SK-N-SH (cell line): ENCODE measurements at regions not wholly inside any gene's neighbourhood (a gene's known extent, or its start where the extent isn't known, plus 50 kb on each side); places are given as distances from the start of the nearest gene placed in this dataset.

Source experiments
- CTCF ChIP-seq: fragments of 200-600 bp; sonication (generic); IDR thresholded peaks from 2 replicates; pipeline ENCODE4 v1.6.1; 2017; ENCODE audit warnings: antibody characterized with exemption, mild to moderate bottlenecking, moderate library complexity
- POLR2AphosphoS5 ChIP-seq: IDR thresholded peaks from 2 replicates; pipeline ENCODE4 v1.6.1; 2012; ENCODE audit warnings: low read depth, low read length
- RCOR1 ChIP-seq: fragments of 150-350 bp; IDR thresholded peaks from 2 replicates; pipeline ENCODE4 v1.6.1; 2017; ENCODE audit warnings: antibody characterized with exemption, low read length
- SIN3A ChIP-seq: IDR thresholded peaks from 2 replicates; pipeline ENCODE4 v1.6.1; 2012; ENCODE audit warnings: low read depth, mild to moderate bottlenecking, low read length, moderate library complexity, borderline replicate concordance
- ZBTB33 ChIP-seq: IDR thresholded peaks from 2 replicates; pipeline ENCODE4 v1.4.0; 2012; ENCODE audit warnings: low read depth, borderline replicate concordance

- TF ChIP-seq CTCF (no peak), POLR2AphosphoS5 (no peak), RCOR1 (no peak), SIN3A (no peak), ZBTB33 (no peak)
These were observed 183.4 kb upstream of the SRD5A2 start for GRCh38 chr2:31764169-31764568.
